Body of pancreas (tissue), 4 donors: ENCODE measurements at regions not wholly inside any gene's neighbourhood (a gene's known extent, or its start where the extent isn't known, plus 50 kb on each side); places are given as distances from the start of the nearest gene placed in this dataset.

Source experiments
- ATAC-seq: fragments of 150-250 bp; one replicate; pipeline ENCODE4 v1.9.1; 2016
- DNase-seq, 4 donors: peaks; one replicate each; pipeline ENCODE4 v3.0.0-alpha.2; 2019
- H3K27ac ChIP-seq, 4 donors: fragments of 200-600 bp; sonication (generic); 1 replicate in 3 of 4; 2 replicates in 1 of 4; pipeline versions ENCODE4 v1.5.1 to v1.6.1; 2016 to 2019; ENCODE audit warnings: mild to moderate bottlenecking in 1 of 4, mixed read lengths in 1 of 4, moderate library complexity in 1 of 4
- H3K27me3 ChIP-seq, 2 donors: fragments of 200-600 bp; sonication (generic); one replicate each; pipeline ENCODE4 v1.6.0; 2016; ENCODE audit warnings: mild to moderate bottlenecking in 1 of 2
- H3K36me3 ChIP-seq, 2 donors: fragments of 200-600 bp; sonication (generic); replicated peaks in 1 of 2; 2 replicates each; pipeline ENCODE4 v1.5.1; 2016; ENCODE audit warnings: low read depth in 2 of 2; ENCODE audit not compliant: insufficient read depth in 1 of 2
- H3K4me1 ChIP-seq: fragments of 200-600 bp; sonication (generic); one replicate; pipeline ENCODE4 v1.6.0; 2016
- H3K4me3 ChIP-seq, 2 donors: fragments of 200-600 bp; sonication (generic); 1 replicate in 1 of 2; 2 replicates in 1 of 2; pipeline ENCODE4 v1.5.1; 2016 to 2019
- H3K9me3 ChIP-seq, 3 donors: fragments of 200-600 bp; sonication (generic); 1 replicate in 2 of 3; 2 replicates in 1 of 3; pipeline ENCODE4 v1.5.1; 2016
- CTCF ChIP-seq, 7 experiments: fragments of 450-650 bp in 4 of 7; fragments of 200-600 bp in 3 of 7; sonication (generic) in 3 of 7; IDR thresholded peaks; one replicate each; pipeline ENCODE4 v1.5.1; 2016 to 2019; ENCODE audit warnings: antibody characterized with exemption in 7 of 7
- POLR2A ChIP-seq, 3 donors: fragments of 450-650 bp; IDR thresholded peaks; one replicate each; pipeline ENCODE4 v1.6.1; 2016; ENCODE audit warnings: antibody characterized with exemption in 3 of 3, mild to moderate bottlenecking in 2 of 3
- WGBS, 2 donors: methylation state at CpG; one replicate each; pipeline ENCODE4 v1.1.5; 2017; 5-methylcytosine and 5-hydroxymethylcytosine counted together
- intact Hi-C: fragments of 100-400 bp; cut with DNase I; formaldehyde crosslinking; loops from one replicate; pipeline ENCODE4 v1.15.1; 2023

- TF ChIP-seq CTCF (IDR thresholded peaks at IDR 0.05): no peak
- TF ChIP-seq POLR2A (IDR thresholded peaks at IDR 0.05): no peak
- 65 to 76% methylated on average over 3 of the region's 3 CpGs for WGBS, 2 donors
Observed at GRCh38 chr1:38570657-38570975, 289.0 kb downstream of the RRAGC start.

DNA sequence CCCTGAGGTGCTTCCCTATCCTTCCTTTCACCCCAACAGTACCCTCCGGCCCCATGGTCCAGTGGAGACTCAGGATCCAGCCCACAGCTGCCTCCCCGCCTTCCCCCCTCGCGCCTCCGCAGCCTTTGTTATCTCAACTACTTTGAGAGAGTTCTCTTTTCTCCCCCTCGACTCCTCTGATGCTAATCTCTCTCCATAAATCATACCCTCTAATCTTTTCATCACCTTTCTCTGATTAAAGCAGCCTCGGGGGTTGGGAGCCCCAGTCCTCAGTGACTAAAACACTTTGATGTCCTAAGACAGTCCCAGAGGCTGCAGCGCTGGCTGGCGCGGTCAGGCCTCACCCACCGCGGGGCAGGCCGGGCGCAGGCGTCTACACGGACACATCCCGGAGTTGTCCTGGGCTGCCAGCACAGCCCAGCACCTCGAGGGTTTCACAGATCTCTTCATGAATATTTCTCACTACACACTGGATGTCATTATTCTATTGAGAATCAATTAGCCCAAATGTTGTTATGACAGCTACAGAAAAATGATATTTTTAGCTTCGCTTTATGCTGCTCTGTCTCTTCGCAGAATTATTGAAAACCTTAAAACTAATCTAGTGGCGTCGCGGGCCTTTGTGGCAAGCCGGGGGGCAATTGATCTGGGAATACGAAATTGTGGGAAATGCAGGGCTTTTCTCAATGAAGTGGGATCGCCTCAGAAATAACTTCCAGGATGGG lies 289.5 kb downstream of the RRAGC start:
- intact Hi-C loops: no loop called here
- Histone ChIP-seq H3K4me3 (no peak overlapping the region), H3K27me3 (no peaks in the 10 kb centered on the region), H3K36me3 (no peaks in the 10 kb centered on the region), H3K9me3 (no peaks in the 10 kb centered on the region), H3K4me1 (no peaks in the 10 kb centered on the region), H3K27ac (no peak overlapping the region)
- no peak for DNase-seq
- 44 to 47% methylated on average over 26 of the region's 26 CpGs for WGBS, 2 donors
- ATAC-seq: no peak
- no peak for TF ChIP-seq CTCF (IDR thresholded peaks at IDR 0.05)
- TF ChIP-seq POLR2A (IDR thresholded peaks at IDR 0.05): no peak

More at GRCh38 chr1:38570657-38570975, 289.0 kb downstream of the RRAGC start:
- Histone ChIP-seq H3K4me1 (no peaks in the 10 kb centered on the region), H3K36me3 (no peaks in the 10 kb centered on the region), H3K9me3 (no peaks in the 10 kb centered on the region), H3K27me3 (no peaks in the 10 kb centered on the region), H3K4me3 (no peak overlapping the region), H3K27ac (no peak overlapping the region)
- intact Hi-C loops: no loop called here
- DNase-seq: no peak
- no peak for ATAC-seq

DNA sequence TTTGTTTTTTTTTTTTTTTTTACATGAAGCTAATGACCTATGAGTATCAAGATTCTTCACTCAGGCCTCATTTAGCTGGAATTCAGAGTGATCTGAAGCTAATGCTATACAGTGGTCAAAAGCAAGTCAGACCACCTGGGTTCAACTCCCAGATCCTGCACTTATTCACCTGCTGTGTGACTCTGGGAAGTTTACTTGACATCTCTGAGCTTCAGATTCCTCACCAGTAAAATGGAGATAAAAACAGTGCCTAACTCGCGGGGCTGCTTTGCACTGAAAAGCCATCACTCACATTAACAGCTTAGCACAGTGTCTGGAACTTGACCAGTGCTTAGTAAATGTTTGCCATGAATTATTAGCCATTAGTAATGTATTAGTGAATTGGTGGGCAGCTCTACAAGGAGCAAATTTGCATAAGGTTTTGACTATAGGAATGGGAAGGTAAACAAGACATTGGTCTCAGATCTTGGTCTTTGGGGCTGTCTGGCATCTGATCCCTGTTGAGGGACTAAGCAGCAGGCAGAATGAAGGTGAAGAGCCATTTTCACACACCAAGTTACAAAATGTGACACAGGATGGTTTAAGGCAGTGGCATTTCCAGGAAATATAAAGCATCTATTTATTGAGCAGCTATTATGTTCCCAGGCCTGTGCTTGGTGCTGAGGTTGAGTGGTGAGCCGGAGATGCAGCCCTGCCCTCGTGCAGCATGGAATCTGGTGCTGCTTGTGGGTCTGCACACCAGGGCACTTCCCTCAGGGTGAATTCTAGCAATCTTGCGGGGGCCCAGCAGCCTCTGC lies 291.3 kb downstream of the RRAGC start:
- TF ChIP-seq POLR2A (IDR thresholded peaks at IDR 0.05): no peak
- TF ChIP-seq CTCF (IDR thresholded peaks at IDR 0.05): no peak
- Histone ChIP-seq H3K27me3 (no peaks in the 10 kb centered on the region), H3K4me3 (no peak overlapping the region), H3K36me3 (no peaks in the 10 kb centered on the region), H3K9me3 (no peaks in the 10 kb centered on the region), H3K4me1 (no peaks in the 10 kb centered on the region), H3K27ac (no peak overlapping the region)
- WGBS, 2 donors: 54 to 55% methylated on average over 5 of the region's 5 CpGs
- DNase-seq (no peak), ATAC-seq (no peak)
- intact Hi-C loops: no loop called here

GRCh38 chr1:38567401-38567800 lies 292.2 kb downstream of the RRAGC start:
- TF ChIP-seq POLR2A (IDR thresholded peaks at IDR 0.05): no peak
- no peak for TF ChIP-seq CTCF (IDR thresholded peaks at IDR 0.05)
- DNase-seq (no peak), ATAC-seq (no peak)
- no peak overlapping the region for H3K27ac ChIP-seq
- H3K36me3 ChIP-seq: no peaks in the 10 kb centered on the region
- no peak overlapping the region for H3K4me3 ChIP-seq
- 72 to 77% methylated on average over 5 of the region's 5 CpGs for WGBS, 2 donors
- H3K4me1 ChIP-seq: no peaks in the 10 kb centered on the region
- no peaks in the 10 kb centered on the region for H3K27me3 ChIP-seq
- intact Hi-C loops: no loop called here
- H3K9me3 ChIP-seq: no peaks in the 10 kb centered on the region
